ENCODE measurements at regions not wholly inside any gene's neighbourhood (a gene's known extent, or its start where the extent isn't known, plus 50 kb on each side); places are given as distances from the start of the nearest gene placed in this dataset.

DNA sequence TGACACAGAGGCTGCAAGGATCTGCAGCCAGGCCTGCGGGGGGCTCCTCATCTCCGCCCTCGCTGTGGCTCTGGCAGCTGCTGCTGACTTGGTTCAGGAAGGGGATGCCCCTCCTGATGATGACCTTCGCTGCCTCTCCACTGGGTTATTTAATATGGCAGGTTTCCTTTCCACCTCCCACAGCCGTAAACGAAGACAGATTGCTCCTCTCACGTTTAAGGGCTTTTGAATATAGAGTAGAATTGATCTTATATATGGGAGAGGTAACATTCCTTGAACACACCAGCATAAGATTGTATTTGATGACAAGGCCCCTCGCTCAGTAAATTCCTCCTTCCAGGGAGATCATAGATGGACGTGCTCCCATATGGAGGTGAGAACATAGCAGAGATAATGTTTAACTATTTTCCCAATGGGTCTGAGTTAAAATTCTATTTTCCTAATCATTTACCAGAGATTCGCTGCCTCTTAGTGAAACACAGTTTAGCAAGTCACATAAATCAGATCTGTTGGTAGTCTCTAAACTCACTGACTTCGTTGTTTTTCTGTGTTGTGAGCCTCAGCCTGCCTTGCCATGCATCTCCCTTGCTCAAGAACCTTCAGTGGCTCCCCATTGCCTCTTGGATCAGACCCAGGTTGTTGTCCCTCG, 88.5 kb upstream of the AJAP1 start:
- TF ChIP-seq, protein P1, sequence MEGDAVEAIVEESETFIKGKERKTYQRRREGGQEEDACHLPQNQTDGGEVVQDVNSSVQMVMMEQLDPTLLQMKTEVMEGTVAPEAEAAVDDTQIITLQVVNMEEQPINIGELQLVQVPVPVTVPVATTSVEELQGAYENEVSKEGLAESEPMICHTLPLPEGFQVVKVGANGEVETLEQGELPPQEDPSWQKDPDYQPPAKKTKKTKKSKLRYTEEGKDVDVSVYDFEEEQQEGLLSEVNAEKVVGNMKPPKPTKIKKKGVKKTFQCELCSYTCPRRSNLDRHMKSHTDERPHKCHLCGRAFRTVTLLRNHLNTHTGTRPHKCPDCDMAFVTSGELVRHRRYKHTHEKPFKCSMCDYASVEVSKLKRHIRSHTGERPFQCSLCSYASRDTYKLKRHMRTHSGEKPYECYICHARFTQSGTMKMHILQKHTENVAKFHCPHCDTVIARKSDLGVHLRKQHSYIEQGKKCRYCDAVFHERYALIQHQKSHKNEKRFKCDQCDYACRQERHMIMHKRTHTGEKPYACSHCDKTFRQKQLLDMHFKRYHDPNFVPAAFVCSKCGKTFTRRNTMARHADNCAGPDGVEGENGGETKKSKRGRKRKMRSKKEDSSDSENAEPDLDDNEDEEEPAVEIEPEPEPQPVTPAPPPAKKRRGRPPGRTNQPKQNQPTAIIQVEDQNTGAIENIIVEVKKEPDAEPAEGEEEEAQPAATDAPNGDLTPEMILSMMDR (IDR thresholded peaks at IDR 0.05; ENCODE audit: extremely low read depth, insufficient read depth, missing control alignments), result no peak
- DNase-seq (ENCODE audit: low spot score), result no peak
- in situ Hi-C loops (cut with MboI; ENCODE audit: low pct_unique_long_range_greater_than_20kb, low sequenced_read_pairs, unreplicated experiment), result no loop called here

DNA sequence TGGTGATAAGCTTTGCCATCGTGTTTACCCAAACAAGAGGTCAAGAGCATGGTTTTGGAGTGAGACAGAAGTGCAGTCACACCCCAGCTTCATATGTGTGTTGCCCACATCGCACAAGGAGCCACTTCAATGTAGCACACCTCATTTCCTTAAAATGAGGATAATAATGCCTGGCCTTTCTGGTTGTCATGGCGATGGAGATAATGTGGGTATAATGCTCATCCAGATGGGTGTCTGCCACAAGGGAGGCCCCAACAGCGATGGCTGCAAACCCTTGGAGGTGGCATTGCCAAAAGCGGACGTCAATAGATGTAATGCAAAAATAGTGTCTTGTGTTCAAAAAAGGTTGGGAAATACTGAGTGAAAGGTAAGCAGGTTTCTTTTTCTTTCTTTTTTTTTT, 83.1 kb upstream of the AJAP1 start:
- DNase-seq (ENCODE audit: low spot score), result no peak
- in situ Hi-C loops (cut with MboI; ENCODE audit: low pct_unique_long_range_greater_than_20kb, low sequenced_read_pairs, unreplicated experiment), result no loop called here
- TF ChIP-seq, protein P1 (IDR thresholded peaks at IDR 0.05; ENCODE audit: extremely low read depth, insufficient read depth, missing control alignments), result no peak

DNA sequence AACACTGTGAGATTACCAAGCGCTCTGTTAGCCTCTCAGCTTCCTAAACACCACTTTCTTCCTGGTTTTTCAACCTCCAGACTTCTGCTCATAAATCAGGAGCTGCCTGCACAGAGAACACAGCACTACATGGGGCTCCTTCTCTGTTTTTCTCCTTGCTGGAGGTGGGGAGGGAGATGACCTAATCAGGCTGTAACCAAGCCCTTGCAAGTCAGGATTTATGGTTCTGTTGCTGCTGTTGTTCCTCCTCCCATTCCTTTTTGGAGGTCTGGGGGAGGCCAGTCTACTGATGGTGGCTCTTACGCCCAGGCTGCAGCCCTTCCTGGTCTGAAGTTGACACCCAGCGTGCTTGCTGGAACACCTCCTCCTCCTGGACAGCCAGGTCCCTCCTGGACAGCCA, 80.9 kb upstream of the AJAP1 start:
- in situ Hi-C loops (cut with MboI; ENCODE audit: low pct_unique_long_range_greater_than_20kb, low sequenced_read_pairs, unreplicated experiment), result no loop called here
- no peak for DNase-seq (ENCODE audit: low spot score)
- TF ChIP-seq, protein P1 (IDR thresholded peaks at IDR 0.05; ENCODE audit: extremely low read depth, insufficient read depth, missing control alignments), result no peak

DNA sequence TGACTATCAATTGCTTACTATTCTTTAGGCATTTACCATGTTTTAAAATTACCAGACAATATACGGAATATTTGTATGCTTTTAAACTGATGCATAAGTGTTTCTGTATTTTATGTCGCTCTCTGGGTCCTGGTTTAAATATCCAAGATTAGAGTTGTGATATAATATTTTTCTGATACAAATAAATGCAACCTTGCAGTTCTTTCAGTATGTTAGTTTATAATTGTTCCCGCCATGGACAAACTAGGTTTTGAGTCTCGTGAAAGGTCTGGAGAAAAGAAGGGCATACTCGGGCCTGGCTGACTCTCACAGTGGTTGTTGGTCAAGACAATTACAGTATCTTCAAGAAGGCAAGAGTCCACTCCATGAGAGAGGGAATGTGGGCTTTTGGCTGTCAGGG, 72.6 kb upstream of the AJAP1 start:
- in situ Hi-C loops (cut with MboI; ENCODE audit: low pct_unique_long_range_greater_than_20kb, low sequenced_read_pairs, unreplicated experiment), result no loop called here
- no peak for DNase-seq (ENCODE audit: low spot score)
- TF ChIP-seq, protein P1 (IDR thresholded peaks at IDR 0.05; ENCODE audit: extremely low read depth, insufficient read depth, missing control alignments), result no peak

DNA sequence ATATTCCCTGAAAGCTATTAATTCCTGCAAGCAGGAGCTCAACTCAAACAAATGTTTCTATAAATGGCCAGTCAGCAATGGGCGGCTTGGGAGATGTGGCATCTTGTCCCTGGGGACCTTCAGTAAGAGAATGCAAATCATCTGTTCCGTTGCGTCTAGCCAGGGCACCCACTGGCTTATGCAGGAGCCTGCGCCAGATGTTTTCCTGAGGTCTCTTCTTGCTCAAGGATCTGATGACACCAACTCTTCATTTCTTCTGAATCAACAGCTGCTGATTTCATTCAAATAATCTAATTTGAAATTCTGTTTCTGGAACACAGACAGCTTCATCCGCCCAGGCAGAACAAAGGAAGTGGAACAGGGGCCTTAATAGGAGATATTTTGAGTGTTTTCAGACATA, 70.0 kb upstream of the AJAP1 start:
- in situ Hi-C loops (cut with MboI; ENCODE audit: low pct_unique_long_range_greater_than_20kb, low sequenced_read_pairs, unreplicated experiment), result no loop called here
- TF ChIP-seq, protein P1 (IDR thresholded peaks at IDR 0.05; ENCODE audit: extremely low read depth, insufficient read depth, missing control alignments), result no peak
- DNase-seq (ENCODE audit: low spot score), result no peak

DNA sequence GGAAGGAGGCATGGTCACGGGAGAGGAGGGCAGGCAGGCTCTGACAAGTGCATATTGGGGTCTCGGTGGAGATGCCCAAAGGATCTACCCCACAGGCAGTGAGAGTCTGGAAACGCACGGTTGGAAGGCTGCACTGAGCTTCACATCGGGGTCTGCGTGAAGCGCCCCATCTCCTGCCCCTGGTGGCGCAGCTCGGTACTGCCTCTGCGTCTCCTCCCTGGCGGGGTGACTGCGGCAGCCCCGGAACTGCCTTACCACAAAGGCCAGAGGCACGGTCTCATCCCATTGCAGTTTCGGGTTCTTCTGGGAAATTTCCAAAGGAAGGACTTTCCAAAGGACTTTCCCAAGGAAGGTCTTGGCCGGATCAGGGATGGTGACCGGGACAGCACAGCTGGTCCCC, 69.2 kb upstream of the AJAP1 start:
- in situ Hi-C loops (cut with MboI; ENCODE audit: low pct_unique_long_range_greater_than_20kb, low sequenced_read_pairs, unreplicated experiment), result no loop called here
- DNase-seq (ENCODE audit: low spot score), result no peak
- TF ChIP-seq, protein P1 (IDR thresholded peaks at IDR 0.05; ENCODE audit: extremely low read depth, insufficient read depth, missing control alignments), result peak; percentile 47
